NT2/D1 (cell line): ENCODE measurements at regions not wholly inside any gene's neighbourhood (a gene's known extent, or its start where the extent isn't known, plus 50 kb on each side); places are given as distances from the start of the nearest gene placed in this dataset.

Experiments
- DNase-seq: peaks from one replicate; pipeline ENCODE4 v3.0.0-alpha.2; 2011; ENCODE audit warnings: low read depth, low spot score
- H3K27me3 ChIP-seq: 2 replicates; pipeline ENCODE4 v1.6.0; 2011; ENCODE audit warnings: mild to moderate bottlenecking; ENCODE audit not compliant: insufficient read length, insufficient read depth
- H3K36me3 ChIP-seq: 2 replicates; pipeline ENCODE4 v1.6.1; 2011; ENCODE audit warnings: mild to moderate bottlenecking, low read length, mixed read lengths; ENCODE audit not compliant: insufficient read depth, insufficient read length
- H3K4me1 ChIP-seq: 2 replicates; pipeline ENCODE4 v1.5.1; 2011; ENCODE audit not compliant: insufficient read depth, insufficient read length
- H3K4me3 ChIP-seq: 2 replicates; pipeline ENCODE4 v1.5.1; 2011; ENCODE audit warnings: low read depth; ENCODE audit not compliant: insufficient read length
- H3K9ac ChIP-seq: 2 replicates; pipeline ENCODE4 v1.6.0; 2011; ENCODE audit warnings: low read depth; ENCODE audit not compliant: insufficient read length
- H3K9me3 ChIP-seq: 2 replicates; pipeline ENCODE4 v1.5.1; 2011; ENCODE audit warnings: mild to moderate bottlenecking, low read length; ENCODE audit not compliant: insufficient read depth
- SUZ12 ChIP-seq: IDR thresholded peaks from 2 replicates; pipeline ENCODE4 v1.6.1; 2011; ENCODE audit not compliant: insufficient read length, insufficient read depth; ENCODE audit errors: extremely low read depth
- YY1 ChIP-seq: IDR thresholded peaks from 2 replicates; pipeline ENCODE4 v1.6.1; 2011; ENCODE audit not compliant: insufficient read length, insufficient read depth
- ZNF274 ChIP-seq: IDR thresholded peaks from 2 replicates; pipeline ENCODE4 v1.6.1; 2011; ENCODE audit warnings: mild to moderate bottlenecking, low read depth, low read length

GRCh38 chr19:13598098-13598497 is 91.8 kb upstream of the CACNA1A start:
- DNase-seq = no peak
- H3K27me3 ChIP-seq = no peaks in the 10 kb centered on the region
- no peak for TF ChIP-seq SUZ12
- no peak for TF ChIP-seq YY1
- TF ChIP-seq ZNF274 = no peak

GRCh38 chr19:13597640-13598039 is 91.4 kb upstream of the CACNA1A start:
- peak; percentile 49 for DNase-seq
- TF ChIP-seq YY1 (no peak), ZNF274 (no peak), SUZ12 (no peak)

More at GRCh38 chr19:13598098-13598497, 91.8 kb upstream of the CACNA1A start:
- Histone ChIP-seq H3K9ac (no peak overlapping the region), H3K4me1 (peaks cover 2% of the 10 kb centered on the region), H3K4me3 (no peak overlapping the region), H3K9me3 (no peaks in the 10 kb centered on the region), H3K36me3 (no peaks in the 10 kb centered on the region)

GRCh38 chr19:13588957-13589833 is 82.9 kb upstream of the CACNA1A start:
- no peaks in the 10 kb centered on the region for H3K9me3 ChIP-seq
- H3K27me3 ChIP-seq = peaks cover 3% of the 10 kb centered on the region
- no peak overlapping the region for H3K4me3 ChIP-seq

More at GRCh38 chr19:13597640-13598039, 91.4 kb upstream of the CACNA1A start:
- H3K4me3 ChIP-seq = no peak overlapping the region
- H3K27me3 ChIP-seq = no peaks in the 10 kb centered on the region
- no peak overlapping the region for H3K9ac ChIP-seq
- H3K9me3 ChIP-seq = no peaks in the 10 kb centered on the region
- peaks cover 2% of the 10 kb centered on the region for H3K4me1 ChIP-seq
- no peaks in the 10 kb centered on the region for H3K36me3 ChIP-seq

GRCh38 chr19:13585512-13585911 is 79.2 kb upstream of the CACNA1A start:
- Histone ChIP-seq H3K36me3 (no peaks in the 10 kb centered on the region), H3K4me1 (no peaks in the 10 kb centered on the region), H3K9me3 (no peaks in the 10 kb centered on the region), H3K27me3 (peaks cover 3% of the 10 kb centered on the region), H3K4me3 (no peak overlapping the region), H3K9ac (no peak overlapping the region)
- TF ChIP-seq YY1 = no peak
- TF ChIP-seq ZNF274 = no peak
- no peak for TF ChIP-seq SUZ12
- no peak for DNase-seq

More at GRCh38 chr19:13588957-13589833, 82.9 kb upstream of the CACNA1A start:
- no peak for TF ChIP-seq ZNF274
- no peak for TF ChIP-seq YY1
- no peak for TF ChIP-seq SUZ12
- H3K4me1 ChIP-seq = no peaks in the 10 kb centered on the region
- peak overlapping the region; percentile 6 for H3K9ac ChIP-seq
- H3K36me3 ChIP-seq = no peaks in the 10 kb centered on the region
- DNase-seq = peak; percentile 68

GRCh38 chr19:13583753-13584152 is 77.5 kb upstream of the CACNA1A start:
- no peak for DNase-seq
- TF ChIP-seq ZNF274 (no peak), SUZ12 (no peak), YY1 (no peak)

GRCh38 chr19:13583114-13583513 is 76.8 kb upstream of the CACNA1A start:
- TF ChIP-seq YY1 = no peak
- no peak for TF ChIP-seq ZNF274
- no peak for TF ChIP-seq SUZ12
- Histone ChIP-seq H3K4me1 (no peaks in the 10 kb centered on the region), H3K9ac (no peak overlapping the region), H3K27me3 (no peaks in the 10 kb centered on the region), H3K36me3 (no peaks in the 10 kb centered on the region), H3K9me3 (no peaks in the 10 kb centered on the region), H3K4me3 (no peak overlapping the region)
- no peak for DNase-seq

More at GRCh38 chr19:13583753-13584152, 77.5 kb upstream of the CACNA1A start:
- Histone ChIP-seq H3K9ac (no peak overlapping the region), H3K4me3 (no peak overlapping the region), H3K9me3 (no peaks in the 10 kb centered on the region), H3K36me3 (no peaks in the 10 kb centered on the region), H3K27me3 (no peaks in the 10 kb centered on the region), H3K4me1 (no peaks in the 10 kb centered on the region)

GRCh38 chr19:13581576-13581975 is 75.3 kb upstream of the CACNA1A start:
- Histone ChIP-seq H3K4me3 (no peak overlapping the region), H3K4me1 (no peaks in the 10 kb centered on the region), H3K36me3 (no peaks in the 10 kb centered on the region), H3K9ac (no peak overlapping the region), H3K27me3 (no peaks in the 10 kb centered on the region), H3K9me3 (no peaks in the 10 kb centered on the region)
- TF ChIP-seq YY1 = no peak
- TF ChIP-seq ZNF274 = no peak
- no peak for TF ChIP-seq SUZ12
- no peak for DNase-seq
